HG03159 (cell line): ENCODE measurements at regions not wholly inside any gene's neighbourhood (a gene's known extent, or its start where the extent isn't known, plus 50 kb on each side); places are given as distances from the start of the nearest gene placed in this dataset.

Experiments used
- ATAC-seq: cut with Tn5 transposase; IDR thresholded peaks from one replicate; pipeline ENCODE4 v1.9.1; 2021; ENCODE audit warnings: mild to moderate bottlenecking, moderate library complexity; ENCODE audit not compliant: unreplicated experiment

DNA sequence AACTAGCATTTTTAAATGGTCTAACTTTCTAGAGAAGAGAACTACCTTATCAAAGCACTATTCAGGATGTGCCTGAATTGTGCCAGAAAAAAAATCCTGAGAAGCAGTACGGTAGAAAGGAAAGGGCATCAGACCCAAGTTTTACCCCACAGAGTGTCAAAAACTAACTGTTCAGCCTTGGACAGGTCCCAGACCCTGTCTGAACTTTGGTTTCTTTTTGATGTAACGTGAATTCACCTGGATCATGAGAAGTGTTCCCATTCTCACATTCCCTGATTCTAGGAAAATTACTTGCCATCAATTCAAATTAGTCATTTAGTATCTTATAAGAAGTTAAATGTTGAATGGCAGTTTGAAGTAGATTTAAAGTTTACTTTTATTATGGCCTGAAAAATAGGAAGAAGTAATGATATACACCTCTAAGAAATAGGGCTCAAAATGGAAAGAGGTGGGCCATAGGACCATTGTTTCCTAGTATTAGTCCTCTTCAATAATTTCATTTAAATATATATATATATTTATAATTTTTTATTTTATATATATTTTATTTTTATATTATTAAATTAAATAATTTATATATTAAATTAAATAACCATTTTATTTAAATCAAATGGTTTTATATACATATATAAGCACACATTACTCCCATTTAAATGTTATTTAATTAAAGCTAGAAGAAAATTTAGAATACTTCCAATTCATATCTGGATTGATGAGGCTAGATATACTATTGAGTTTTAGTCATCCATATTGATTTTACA, 181.9 kb upstream of the PPARGC1A start:
- ATAC-seq, result no peak

DNA sequence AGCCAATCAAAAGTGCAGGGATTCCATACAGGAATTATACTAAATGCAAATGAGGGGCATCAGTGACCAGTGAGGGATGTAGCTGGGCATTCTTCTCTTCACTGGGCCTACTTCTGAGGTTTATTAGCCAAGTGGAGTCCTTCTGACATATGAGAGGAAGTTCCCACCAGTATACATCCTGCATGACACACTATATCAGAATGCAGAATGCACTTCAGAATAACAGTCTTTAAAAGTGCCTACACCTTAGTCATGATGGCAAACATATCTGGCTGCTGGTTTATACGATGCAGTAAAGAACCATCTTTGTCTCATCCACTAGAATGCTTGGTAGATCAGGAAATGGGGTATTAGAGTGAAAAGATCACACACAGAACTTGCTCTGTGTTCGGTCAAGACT, 180.3 kb upstream of the PPARGC1A start:
- ATAC-seq, result no peak

DNA sequence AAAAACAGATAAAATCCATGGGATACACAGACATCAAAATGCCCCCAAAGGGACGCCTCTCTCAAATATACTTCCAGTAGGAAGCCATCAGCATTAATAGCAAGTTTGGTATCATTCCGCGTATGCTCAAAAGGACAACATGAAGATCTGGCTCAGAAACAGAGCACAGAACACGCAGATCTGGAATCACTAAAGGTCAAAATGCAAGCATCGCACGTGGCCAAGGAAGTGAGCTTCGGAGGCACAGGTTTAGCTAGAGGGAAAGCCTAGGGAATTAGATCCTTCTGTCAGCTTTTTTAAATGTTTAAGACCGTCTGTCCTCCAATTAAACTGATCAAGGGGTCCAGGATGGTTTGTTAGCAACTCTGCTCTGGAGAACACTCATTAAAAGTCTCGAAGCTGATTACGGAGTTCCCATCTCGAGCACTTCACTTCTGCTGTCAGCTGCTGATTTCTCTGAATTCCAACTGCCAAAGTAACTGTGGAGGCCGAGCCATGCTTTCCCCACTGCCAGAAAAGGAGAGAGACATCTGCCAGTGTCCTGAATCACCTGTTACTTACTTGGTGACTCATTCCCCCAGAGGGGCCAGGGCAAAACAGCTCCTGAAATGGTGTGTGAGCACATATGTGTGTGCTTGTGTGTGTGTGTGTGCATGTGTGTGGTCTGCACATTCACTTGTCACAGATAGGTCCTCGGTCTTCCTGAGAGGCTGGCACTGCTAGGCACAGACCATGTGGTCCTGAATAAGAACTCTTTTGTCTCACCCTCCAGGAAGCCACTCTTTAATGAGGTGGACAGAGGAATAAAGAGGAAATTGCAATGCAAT, 177.7 kb upstream of the PPARGC1A start:
- no peak for ATAC-seq

DNA sequence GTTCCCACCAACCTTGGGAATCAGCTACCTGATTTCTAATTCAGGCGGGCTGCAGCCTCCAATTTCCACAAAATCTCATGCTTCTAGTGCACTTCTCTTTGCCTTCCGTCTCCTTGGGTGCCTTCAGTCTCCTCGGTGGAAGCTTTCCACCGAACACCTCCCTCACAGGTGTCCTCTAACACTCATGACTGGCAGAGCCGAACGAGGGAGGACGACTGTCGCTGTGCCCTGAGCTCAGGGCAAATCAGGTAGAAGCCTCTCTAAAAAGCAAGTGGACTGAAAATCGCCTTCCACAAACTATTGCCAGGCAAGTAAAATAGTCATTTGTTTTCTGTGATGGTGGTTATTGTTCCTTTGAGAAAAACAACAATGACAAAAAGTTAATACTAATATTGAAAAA, 176.1 kb upstream of the PPARGC1A start:
- no peak for ATAC-seq

- ATAC-seq, result no peak
These were observed 173.9 kb upstream of the PPARGC1A start for GRCh38 chr4:24063731-24064130.

- no peak for ATAC-seq
These were observed 171.1 kb upstream of the PPARGC1A start for GRCh38 chr4:24060932-24061331.

- ATAC-seq, result no peak
These were observed 170.0 kb upstream of the PPARGC1A start for GRCh38 chr4:24059839-24060238.

DNA sequence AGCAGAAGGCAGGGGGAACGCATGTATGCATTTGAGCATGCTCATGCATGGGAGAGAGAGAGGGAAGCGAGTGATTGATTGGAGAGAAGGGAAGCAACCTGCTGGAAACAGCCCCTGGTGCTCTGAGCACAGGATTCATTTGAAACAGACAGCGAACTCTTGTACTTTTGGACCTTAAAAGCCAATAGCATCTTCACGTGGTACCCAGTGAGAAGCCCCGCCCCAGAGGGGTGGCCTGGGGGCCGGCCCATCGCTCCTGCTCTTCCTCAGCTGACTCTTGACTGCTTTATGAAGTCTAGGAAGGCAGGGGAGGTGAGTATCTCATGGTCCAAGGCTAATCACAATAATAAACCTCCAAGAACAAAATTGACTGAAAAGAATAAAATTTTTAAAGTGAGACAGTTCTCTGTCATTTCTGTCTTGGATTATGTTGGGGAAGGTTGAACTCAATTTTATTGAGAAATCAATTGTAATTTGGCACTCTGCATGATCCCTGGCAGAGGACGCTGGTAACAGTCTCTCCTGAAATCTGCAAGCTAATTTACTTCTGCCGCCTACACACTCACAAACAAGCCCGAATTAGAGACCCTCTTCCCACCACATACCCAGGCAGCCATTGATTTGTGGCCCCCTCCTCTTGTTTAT, 168.2 kb upstream of the PPARGC1A start:
- ATAC-seq, result no peak

GRCh38 chr4:24056289-24056688, 166.4 kb upstream of the PPARGC1A start:
- ATAC-seq, result no peak

DNA sequence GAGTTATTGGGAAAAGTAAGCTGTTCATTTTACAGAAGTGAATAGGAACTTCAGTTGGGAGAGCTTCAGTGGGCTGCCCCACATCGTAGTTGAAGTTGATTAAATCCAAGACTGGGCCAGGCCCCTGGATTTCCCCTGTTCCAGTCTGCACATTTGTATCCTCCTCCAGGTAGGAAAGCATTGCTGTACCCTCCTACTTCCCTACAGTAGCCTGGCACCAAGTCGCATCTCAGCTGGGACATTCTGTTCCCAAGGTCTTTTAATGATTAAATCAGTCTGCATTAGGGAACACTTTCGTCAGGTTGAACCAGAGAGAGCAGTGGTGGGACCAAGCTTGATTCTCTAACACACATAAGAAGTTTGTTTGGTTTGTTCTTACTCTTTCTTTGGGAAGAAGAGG, 165.8 kb upstream of the PPARGC1A start:
- ATAC-seq, result no peak

GRCh38 chr4:24054910-24055309, 165.1 kb upstream of the PPARGC1A start:
- no peak for ATAC-seq

DNA sequence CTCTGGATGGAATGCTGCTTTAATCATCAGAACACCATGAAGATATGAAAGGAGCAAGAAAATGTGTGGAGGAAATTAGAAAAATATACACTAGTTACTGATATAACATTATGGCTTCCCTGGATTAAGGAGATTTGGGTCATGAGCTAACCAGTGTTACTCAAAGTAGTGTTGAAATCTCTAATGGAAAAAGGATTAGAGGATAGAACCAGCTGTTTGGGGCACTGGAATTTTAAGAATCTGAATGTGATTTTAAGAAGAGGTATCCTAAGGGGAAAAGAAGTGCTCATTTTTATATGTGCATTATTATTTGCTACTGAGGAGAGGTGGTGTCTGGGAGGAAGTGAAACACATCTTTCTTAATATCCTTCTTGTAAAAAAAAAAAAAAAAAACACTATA, 164.1 kb upstream of the PPARGC1A start:
- no peak for ATAC-seq

GRCh38 chr4:24044610-24045589, 155.1 kb upstream of the PPARGC1A start:
- ATAC-seq, result no peak

- ATAC-seq, result no peak
These were observed 152.2 kb upstream of the PPARGC1A start for GRCh38 chr4:24042094-24042493.

- ATAC-seq, result no peak
These were observed 151.0 kb upstream of the PPARGC1A start for GRCh38 chr4:24040811-24041210.

DNA sequence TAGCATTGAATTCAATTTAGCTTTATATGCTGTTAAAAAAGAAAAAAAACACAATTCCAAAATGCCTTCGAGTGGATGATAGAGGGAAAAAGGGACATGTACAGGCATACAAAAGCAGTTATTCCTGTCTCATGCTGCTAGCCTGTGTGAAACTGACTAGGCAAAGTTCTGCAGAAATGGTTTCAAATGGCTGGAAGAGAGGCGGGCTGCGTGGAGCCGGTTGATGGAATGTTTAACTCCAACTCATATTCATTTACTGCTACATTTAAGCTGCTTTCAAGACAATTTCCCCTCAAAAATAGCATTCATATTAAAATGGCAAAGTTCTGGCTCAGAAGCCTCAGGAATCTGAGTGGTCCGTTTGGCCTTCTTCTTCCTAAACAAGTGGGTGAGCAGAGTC, 143.8 kb upstream of the PPARGC1A start:
- ATAC-seq, result no peak

GRCh38 chr4:24032371-24032989, 142.6 kb upstream of the PPARGC1A start:
- peak; percentile 62 for ATAC-seq

DNA sequence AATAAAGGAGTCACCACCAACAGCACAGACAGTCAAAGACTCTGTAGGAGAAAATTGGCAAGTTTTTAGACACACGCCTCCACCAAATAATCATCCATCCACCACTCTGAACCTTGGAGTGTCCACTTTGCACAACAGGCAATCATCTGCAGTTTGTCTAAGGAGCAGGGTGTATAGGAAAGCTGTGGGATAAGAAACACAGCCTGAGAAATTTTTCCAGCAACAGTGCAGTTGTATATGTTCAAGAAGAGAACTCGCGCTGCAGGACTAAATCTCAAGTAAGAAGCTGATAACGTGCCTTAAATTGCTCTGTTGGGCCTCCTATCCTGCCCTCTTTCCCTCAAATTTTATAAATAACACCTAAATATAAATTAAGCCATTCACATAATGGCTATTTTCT, 136.7 kb upstream of the PPARGC1A start:
- ATAC-seq, result no peak

- ATAC-seq, result no peak
These were observed 134.8 kb upstream of the PPARGC1A start for GRCh38 chr4:24024605-24025004.

GRCh38 chr4:24024157-24024556, 134.3 kb upstream of the PPARGC1A start:
- no peak for ATAC-seq
